ENCODE measurements at regions not wholly inside any gene's neighbourhood (a gene's known extent, or its start where the extent isn't known, plus 50 kb on each side); places are given as distances from the start of the nearest gene placed in this dataset.
A peak's percentile ranks its signal among the peaks of the same experiment; 100 is the strongest.

DNA sequence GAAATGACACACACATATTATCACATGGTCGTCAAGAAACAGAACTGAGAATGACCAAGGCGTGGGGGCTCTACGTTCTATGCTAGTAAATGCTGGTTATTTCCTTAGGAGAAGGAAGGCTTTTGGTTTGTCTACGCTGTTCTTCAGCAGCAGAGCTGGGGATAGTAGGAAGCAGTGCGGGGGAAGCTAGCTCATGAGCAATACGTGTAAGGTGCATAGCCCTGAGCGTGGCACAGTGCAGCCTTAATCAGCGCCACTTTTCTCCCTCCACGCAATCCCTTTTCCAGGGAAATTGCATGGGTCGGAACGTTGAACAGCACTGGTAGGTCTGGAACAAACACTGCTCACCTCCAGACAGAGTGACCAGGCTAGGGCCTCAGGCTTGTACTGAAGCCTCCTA, 199.6 kb upstream of the FBXO11 start:
- TF ChIP-seq NANOG (IDR thresholded peaks at IDR 0.05; ENCODE audit: borderline replicate concordance), result no peak
- no peak for TF ChIP-seq ZNF114 (CRISPR knock-in tag; IDR thresholded peaks at IDR 0.05)
- no peak for TF ChIP-seq CREB1 (CRISPR knock-in tag; IDR thresholded peaks at IDR 0.05; ENCODE audit: low read depth)
- TF ChIP-seq, protein P1, sequence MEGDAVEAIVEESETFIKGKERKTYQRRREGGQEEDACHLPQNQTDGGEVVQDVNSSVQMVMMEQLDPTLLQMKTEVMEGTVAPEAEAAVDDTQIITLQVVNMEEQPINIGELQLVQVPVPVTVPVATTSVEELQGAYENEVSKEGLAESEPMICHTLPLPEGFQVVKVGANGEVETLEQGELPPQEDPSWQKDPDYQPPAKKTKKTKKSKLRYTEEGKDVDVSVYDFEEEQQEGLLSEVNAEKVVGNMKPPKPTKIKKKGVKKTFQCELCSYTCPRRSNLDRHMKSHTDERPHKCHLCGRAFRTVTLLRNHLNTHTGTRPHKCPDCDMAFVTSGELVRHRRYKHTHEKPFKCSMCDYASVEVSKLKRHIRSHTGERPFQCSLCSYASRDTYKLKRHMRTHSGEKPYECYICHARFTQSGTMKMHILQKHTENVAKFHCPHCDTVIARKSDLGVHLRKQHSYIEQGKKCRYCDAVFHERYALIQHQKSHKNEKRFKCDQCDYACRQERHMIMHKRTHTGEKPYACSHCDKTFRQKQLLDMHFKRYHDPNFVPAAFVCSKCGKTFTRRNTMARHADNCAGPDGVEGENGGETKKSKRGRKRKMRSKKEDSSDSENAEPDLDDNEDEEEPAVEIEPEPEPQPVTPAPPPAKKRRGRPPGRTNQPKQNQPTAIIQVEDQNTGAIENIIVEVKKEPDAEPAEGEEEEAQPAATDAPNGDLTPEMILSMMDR (conservative IDR thresholded peaks at IDR 0.05; ENCODE audit: low read depth in 2 of 2), result no peak
- TF ChIP-seq ZNF462 (CRISPR knock-in tag; IDR thresholded peaks at IDR 0.05), result no peak
- TF ChIP-seq, protein P2, sequence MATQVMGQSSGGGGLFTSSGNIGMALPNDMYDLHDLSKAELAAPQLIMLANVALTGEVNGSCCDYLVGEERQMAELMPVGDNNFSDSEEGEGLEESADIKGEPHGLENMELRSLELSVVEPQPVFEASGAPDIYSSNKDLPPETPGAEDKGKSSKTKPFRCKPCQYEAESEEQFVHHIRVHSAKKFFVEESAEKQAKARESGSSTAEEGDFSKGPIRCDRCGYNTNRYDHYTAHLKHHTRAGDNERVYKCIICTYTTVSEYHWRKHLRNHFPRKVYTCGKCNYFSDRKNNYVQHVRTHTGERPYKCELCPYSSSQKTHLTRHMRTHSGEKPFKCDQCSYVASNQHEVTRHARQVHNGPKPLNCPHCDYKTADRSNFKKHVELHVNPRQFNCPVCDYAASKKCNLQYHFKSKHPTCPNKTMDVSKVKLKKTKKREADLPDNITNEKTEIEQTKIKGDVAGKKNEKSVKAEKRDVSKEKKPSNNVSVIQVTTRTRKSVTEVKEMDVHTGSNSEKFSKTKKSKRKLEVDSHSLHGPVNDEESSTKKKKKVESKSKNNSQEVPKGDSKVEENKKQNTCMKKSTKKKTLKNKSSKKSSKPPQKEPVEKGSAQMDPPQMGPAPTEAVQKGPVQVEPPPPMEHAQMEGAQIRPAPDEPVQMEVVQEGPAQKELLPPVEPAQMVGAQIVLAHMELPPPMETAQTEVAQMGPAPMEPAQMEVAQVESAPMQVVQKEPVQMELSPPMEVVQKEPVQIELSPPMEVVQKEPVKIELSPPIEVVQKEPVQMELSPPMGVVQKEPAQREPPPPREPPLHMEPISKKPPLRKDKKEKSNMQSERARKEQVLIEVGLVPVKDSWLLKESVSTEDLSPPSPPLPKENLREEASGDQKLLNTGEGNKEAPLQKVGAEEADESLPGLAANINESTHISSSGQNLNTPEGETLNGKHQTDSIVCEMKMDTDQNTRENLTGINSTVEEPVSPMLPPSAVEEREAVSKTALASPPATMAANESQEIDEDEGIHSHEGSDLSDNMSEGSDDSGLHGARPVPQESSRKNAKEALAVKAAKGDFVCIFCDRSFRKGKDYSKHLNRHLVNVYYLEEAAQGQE (IDR thresholded peaks at IDR 0.05; ENCODE audit: unreplicated experiment), result no peak
- TF ChIP-seq ZNF331 (CRISPR knock-in tag; IDR thresholded peaks at IDR 0.05; ENCODE audit: low read depth), result no peak
- TF ChIP-seq JUNB (IDR thresholded peaks at IDR 0.05; ENCODE audit: unreplicated experiment), result no peak
- TF ChIP-seq EZH2 (IDR thresholded peaks at IDR 0.05; ENCODE audit: low read depth, unreplicated experiment), result no peak
- TF ChIP-seq EZH2phosphoT487 (IDR thresholded peaks at IDR 0.05; ENCODE audit: unreplicated experiment), result no peak
- no peak for TF ChIP-seq POLR2AphosphoS5 (IDR thresholded peaks at IDR 0.05; ENCODE audit: low read depth)
- TF ChIP-seq, protein P3, sequence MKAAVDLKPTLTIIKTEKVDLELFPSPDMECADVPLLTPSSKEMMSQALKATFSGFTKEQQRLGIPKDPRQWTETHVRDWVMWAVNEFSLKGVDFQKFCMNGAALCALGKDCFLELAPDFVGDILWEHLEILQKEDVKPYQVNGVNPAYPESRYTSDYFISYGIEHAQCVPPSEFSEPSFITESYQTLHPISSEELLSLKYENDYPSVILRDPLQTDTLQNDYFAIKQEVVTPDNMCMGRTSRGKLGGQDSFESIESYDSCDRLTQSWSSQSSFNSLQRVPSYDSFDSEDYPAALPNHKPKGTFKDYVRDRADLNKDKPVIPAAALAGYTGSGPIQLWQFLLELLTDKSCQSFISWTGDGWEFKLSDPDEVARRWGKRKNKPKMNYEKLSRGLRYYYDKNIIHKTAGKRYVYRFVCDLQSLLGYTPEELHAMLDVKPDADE (IDR thresholded peaks at IDR 0.05), result no peak
- TF ChIP-seq STAT1 (IDR thresholded peaks at IDR 0.05; ENCODE audit: unreplicated experiment), result no peak
- Histone ChIP-seq H3K27me3 (ENCODE audit: insufficient read depth) (no peaks in the 10 kb centered on the region), H3K27ac (ENCODE audit: low read depth) (no peak overlapping the region), H3K4me2 (no peak overlapping the region), H2AFZ (peak overlapping the region; percentile 79), H3F3A (replicated peaks; ENCODE audit: low read depth) (no peaks in the 10 kb centered on the region), H3K36me3 (ENCODE audit: insufficient read depth) (no peaks in the 10 kb centered on the region), H3K9me2 (ENCODE audit: insufficient read depth) (no peaks in the 10 kb centered on the region), H3K79me2 (replicated peaks; ENCODE audit: insufficient read depth) (no peaks in the 10 kb centered on the region), H3K4me1 (ENCODE audit: insufficient read depth) (peaks cover 18% of the 10 kb centered on the region), H3K4me3 (no peak overlapping the region), H4K20me1 (replicated peaks; ENCODE audit: insufficient read depth) (no peaks in the 10 kb centered on the region)
- DNase-seq (ENCODE audit: low spot score) (peak; percentile 9), ATAC-seq (peak; percentile 47)
- H3K9me3 Mint-ChIP-seq, result no peaks in the 10 kb centered on the region; the same call in 2 of the 3 replicates
- H3K36me3 Mint-ChIP-seq (ENCODE audit: low read depth), result no peaks in the 10 kb centered on the region
- H3K4me3 Mint-ChIP-seq, result no peak overlapping the region
- peaks cover 26% of the 10 kb centered on the region for H3K4me1 Mint-ChIP-seq
- no peaks in the 10 kb centered on the region for H3K27me3 Mint-ChIP-seq (ENCODE audit: insufficient read depth, low read depth, poor library complexity)
- peak overlapping the region; percentile 81; the same call in 1 of the 2 replicates for H3K27ac Mint-ChIP-seq

All from GM23338 (cell line).